OCI-LY1 (cell line): ENCODE measurements at regions not wholly inside any gene's neighbourhood (a gene's known extent, or its start where the extent isn't known, plus 50 kb on each side); places are given as distances from the start of the nearest gene placed in this dataset.

ENCODE experiments used
- EZH2 ChIP-seq: fragments of 200-600 bp; sonication (generic), shearing (Covaris generic); IDR thresholded peaks from 2 replicates; pipeline ENCODE4 v1.8.0; 2017; ENCODE audit warnings: borderline replicate concordance, mixed run types, mild to moderate bottlenecking, antibody characterized with exemption, low read length, moderate library complexity, mixed read lengths
- TF ChIP-seq, protein P1 (sequence below): fragments of 200-600 bp; sonication (generic), shearing (Covaris generic); IDR thresholded peaks from 2 replicates; pipeline ENCODE4 v1.5.1; 2017; ENCODE audit warnings: mild to moderate bottlenecking, antibody characterized with exemption, low read length, moderate library complexity, mixed read lengths

DNA sequence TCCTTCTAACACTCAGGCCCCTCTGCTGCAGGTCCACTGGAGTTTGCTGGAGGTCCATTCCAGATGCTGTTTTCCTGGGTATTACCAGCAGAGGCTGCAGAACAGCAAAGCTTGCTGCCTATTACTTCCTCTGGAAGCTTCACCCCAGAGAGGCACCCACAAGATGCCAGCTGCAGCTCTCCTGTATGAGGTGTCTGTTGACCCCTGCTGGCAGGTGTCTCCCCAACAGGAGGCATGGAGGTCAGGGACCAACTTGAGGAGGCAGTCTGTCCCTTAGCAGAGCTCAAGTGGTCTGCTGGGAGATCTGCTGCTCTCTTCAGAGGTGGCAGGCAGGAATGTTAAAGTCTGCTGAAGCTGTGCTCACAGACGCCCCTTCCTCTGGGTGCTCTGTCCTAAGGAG, 204.8 kb downstream of the FCRL5 start:
- TF ChIP-seq, protein P1, sequence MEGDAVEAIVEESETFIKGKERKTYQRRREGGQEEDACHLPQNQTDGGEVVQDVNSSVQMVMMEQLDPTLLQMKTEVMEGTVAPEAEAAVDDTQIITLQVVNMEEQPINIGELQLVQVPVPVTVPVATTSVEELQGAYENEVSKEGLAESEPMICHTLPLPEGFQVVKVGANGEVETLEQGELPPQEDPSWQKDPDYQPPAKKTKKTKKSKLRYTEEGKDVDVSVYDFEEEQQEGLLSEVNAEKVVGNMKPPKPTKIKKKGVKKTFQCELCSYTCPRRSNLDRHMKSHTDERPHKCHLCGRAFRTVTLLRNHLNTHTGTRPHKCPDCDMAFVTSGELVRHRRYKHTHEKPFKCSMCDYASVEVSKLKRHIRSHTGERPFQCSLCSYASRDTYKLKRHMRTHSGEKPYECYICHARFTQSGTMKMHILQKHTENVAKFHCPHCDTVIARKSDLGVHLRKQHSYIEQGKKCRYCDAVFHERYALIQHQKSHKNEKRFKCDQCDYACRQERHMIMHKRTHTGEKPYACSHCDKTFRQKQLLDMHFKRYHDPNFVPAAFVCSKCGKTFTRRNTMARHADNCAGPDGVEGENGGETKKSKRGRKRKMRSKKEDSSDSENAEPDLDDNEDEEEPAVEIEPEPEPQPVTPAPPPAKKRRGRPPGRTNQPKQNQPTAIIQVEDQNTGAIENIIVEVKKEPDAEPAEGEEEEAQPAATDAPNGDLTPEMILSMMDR = no peak
- TF ChIP-seq EZH2 = no peak
